GM18505 (cell line): ENCODE measurements at regions not wholly inside any gene's neighbourhood (a gene's known extent, or its start where the extent isn't known, plus 50 kb on each side); places are given as distances from the start of the nearest gene placed in this dataset.
"Not testable (repeated sequence)": the region's sequence is repeated elsewhere in the genome, so short reads cannot be mapped to it uniquely, and the experiment has no call there.

Experiments used
- ATAC-seq: cut with Tn5 transposase; IDR thresholded peaks from one replicate; pipeline ENCODE4 v1.9.1; 2021; ENCODE audit not compliant: unreplicated experiment
- POLR2A ChIP-seq: IDR thresholded peaks from 4 replicates; pipeline ENCODE4 v1.6.1; 2011; ENCODE audit warnings: borderline replicate concordance; ENCODE audit not compliant: insufficient read depth, insufficient read length; ENCODE audit errors: extremely low read depth

DNA sequence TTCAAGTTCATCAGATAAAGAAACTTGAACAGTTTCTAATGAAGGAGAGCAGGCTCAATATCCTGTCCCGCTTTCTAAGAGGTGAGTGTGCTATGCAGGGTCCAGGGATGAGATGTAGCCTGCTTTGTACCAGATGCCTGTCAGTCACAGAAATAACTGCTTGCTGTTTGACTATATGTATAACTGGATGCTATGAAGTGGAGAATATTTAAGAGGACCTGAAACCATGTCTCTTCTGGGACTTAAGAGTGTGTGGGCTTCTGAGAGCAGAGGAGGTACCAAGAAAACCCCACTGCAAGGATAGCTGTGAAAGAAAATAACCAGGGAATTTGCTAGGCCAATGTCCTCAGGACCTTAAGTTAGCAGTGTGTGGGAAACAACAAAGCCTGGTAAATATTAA lies 246.3 kb upstream of the RFC3 start:
- peak; percentile 95 for ATAC-seq
- no peak for TF ChIP-seq POLR2A

DNA sequence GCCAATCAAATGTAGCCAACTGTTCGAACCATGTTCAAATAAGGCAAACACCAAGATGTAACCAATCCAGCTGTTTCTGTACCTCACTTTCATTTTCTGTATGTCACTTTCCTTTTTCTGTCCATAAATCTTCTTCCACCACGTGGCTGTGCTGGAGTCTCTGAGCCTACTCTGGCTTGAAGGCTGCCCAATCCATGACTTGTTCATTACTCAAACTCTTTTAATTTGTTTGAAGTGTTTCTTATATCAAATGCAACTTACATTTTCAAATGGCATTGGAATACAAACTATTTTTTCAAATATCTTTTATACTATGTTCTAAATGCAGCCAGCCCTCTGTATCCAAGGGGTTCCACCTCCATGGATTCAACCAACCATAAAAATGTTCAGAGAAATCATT lies 245.6 kb upstream of the RFC3 start:
- not testable (repeated sequence) for ATAC-seq

DNA sequence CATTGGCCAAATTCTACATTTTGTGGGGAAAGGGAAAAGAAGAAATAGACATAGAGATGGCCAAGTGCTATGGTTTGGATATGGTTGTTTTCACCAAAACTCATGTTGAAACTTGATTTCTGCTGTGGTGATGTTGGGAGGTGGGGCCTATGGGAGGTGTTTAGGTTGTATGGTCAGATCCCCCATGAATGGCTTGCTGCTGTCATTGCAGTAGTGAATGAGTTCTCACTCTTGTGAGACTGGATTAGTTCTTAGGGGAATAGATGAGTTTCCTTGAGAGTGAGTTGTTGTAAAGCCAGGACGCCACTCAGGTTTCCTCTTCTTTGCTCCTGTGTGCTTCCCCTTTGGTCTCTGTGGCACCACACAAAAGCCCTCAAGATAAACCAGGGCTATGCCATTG lies 242.6 kb upstream of the RFC3 start:
- TF ChIP-seq POLR2A = no peak
- ATAC-seq = no peak

DNA sequence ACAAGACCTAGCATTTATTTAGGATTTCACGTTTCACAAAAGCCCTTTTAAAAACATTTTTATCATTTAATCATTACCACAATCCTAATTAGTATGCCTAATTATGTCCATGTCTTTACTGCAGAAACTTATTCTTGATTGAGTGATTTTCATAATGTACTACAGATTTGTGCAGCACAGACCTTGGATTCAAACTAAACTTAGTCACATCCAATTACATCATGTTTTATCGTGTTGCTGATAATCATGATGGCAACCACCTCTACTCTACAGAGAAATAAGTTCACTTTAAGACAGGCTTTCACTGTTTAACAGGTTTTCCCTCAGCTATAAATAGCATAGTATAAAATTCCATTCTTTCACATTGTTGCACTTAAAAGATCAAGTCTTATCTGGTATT lies 240.9 kb upstream of the RFC3 start:
- no peak for ATAC-seq
- no peak for TF ChIP-seq POLR2A

DNA sequence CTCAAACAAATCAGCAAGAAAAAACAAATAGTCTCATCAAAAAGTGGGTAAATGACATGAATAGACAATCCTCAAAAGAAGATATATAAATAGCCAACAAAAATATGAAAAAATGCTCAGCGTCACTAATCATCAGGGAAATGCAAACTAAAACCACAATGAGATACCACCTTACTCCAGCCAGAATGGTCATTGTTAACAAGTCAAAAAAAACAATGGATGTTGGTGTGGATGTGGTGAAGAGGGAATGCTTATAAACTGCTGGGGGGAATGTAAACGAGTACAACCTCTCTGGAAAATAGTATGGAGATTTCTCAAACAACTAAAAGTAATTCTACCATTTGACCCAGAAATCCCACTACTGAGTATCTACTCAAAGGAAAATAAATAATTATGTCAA lies 239.2 kb upstream of the RFC3 start:
- TF ChIP-seq POLR2A = no peak
- no peak for ATAC-seq

DNA sequence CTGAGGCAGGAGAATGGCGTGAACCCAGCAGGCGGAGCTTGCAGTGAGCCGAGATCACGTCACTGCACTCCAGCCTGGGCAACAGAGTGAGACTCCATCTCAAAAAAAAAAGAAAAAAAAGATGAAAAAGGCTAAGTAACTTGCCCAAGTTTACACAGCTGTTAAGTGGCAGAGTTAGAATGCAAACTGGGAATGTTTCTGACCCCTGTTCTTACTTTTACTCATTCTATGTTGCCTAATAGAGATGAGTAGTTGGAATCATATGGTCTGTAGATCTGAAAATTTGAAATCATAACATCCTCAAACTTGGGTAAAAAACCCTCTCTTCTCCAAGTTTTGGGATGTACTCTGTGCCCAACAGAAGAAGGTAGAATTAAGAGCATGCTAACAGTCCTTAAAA lies 235.8 kb upstream of the RFC3 start:
- ATAC-seq = no peak
- TF ChIP-seq POLR2A = no peak

DNA sequence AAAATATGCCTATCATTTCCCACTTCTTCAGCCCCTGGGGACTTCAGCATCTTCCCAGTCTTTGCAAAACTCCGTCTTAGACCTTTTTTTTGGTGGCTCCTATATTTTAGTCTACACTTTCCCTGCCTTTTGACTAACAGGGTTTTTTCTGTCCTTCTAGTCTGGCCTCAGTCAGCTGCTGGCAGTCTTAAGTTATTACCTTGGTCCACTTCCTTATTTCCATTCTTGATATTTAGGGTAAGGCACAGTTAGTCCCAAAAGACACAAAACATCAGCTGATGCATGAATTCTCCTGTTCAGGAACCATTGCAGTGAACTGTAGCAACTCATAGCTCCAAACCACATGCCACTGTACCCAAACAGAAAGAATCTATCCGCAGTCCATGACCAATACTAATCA lies 234.6 kb upstream of the RFC3 start:
- TF ChIP-seq POLR2A = no peak
- no peak for ATAC-seq

DNA sequence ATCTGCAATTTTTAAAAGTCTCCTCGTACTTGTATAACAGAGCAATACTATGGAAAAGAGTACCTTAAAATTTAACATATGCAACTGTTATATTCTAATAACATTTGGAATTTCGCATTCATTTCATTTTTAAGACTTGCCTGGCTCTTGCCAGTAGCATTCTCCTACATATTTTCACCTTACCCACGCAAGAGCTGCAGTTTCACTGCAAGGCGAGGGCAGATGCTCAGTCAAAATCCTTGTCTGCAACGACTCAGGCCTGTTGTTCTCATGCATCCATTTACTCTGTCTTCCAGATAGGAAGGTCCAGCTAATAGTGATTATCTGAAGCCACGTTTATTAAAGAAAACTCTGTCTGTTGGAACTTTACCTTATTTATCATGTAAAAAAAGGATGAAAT lies 227.0 kb upstream of the RFC3 start:
- no peak for TF ChIP-seq POLR2A
- ATAC-seq = no peak

DNA sequence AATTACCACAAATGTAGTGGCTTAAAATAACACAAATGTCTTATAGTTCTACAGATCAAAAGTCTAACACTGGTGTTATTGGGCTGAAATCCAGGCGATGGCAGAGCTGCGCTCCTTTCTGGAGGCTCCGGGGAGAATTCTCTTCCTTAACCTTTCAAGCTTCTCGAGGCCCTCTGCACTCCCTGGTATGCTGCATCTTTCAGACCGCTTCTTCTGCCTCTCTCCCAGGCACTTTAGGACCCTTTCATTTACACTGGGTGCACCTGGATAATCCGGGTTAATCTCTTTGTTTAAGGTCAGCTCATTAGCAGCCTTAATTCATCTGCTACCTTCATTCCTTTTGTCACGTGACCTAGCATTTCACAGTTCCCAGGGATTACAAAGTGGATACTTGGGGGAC lies 211.3 kb upstream of the RFC3 start:
- TF ChIP-seq POLR2A = no peak
- no peak for ATAC-seq

DNA sequence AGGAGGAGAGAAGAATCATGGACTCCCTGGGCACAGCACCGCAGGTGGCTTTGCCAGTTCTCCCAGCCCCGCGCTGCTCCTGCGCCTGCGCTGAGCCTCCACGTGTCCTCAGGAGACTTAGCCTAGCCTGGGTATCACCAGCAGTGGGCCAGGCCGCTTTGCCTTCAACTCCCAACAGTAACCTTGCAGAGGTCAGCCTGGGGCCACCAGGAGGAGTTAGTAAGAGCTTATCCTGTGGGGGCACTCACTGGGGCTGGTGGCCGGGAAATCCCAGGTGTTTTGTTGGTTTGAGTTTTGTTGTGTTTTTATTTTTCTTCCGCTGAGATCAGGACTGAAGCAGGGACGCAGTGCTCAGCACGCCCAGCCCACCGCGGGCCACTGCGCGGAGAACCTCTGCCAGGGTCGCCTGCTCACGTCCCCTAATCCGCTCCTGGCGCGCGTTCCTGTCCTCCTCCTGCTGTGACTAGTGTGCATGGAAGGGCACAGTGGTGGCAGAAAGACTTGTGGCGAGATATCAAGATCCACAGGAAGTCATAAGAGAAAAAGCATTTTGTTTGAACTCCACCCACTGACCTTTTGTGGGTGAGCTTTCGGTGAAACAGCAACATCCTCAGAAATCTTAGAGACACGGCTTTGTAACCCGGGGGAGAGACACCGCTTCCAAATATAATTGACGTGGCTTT lies 207.4 kb upstream of the RFC3 start:
- no peak for ATAC-seq
- TF ChIP-seq POLR2A = no peak

DNA sequence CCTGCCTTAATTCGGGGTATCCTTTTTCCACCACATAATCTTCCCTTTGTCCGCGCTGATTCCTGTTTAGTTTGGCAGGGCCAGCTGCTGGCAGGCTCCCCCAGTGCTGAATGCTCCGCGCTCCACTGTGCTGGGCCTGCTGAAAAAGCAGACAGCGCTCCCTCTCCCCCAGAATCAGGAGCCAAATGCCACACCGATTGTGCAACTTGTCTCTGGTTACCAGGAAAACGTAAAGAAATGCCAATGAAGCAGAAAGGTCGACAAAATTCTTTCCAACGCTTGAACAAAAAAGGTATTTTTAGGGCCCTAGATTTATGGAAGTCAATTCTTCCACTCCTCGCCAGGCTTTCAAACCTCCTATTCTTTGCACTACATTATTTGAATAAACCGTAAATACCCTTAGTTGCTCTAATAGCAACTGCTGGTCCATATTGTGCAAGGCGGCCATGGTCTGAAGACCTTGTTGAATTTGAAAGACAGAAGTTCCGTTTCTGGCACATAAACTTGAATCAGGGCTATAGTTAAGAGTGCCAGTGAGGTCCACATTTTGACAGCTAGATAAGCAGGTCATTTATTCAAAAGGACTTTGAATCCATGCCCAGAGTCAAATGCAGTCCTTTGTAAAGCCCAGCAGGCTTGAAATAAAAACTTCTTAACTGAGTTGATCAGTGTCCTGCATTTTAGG lies 206.7 kb upstream of the RFC3 start:
- ATAC-seq = no peak
- TF ChIP-seq POLR2A = no peak

DNA sequence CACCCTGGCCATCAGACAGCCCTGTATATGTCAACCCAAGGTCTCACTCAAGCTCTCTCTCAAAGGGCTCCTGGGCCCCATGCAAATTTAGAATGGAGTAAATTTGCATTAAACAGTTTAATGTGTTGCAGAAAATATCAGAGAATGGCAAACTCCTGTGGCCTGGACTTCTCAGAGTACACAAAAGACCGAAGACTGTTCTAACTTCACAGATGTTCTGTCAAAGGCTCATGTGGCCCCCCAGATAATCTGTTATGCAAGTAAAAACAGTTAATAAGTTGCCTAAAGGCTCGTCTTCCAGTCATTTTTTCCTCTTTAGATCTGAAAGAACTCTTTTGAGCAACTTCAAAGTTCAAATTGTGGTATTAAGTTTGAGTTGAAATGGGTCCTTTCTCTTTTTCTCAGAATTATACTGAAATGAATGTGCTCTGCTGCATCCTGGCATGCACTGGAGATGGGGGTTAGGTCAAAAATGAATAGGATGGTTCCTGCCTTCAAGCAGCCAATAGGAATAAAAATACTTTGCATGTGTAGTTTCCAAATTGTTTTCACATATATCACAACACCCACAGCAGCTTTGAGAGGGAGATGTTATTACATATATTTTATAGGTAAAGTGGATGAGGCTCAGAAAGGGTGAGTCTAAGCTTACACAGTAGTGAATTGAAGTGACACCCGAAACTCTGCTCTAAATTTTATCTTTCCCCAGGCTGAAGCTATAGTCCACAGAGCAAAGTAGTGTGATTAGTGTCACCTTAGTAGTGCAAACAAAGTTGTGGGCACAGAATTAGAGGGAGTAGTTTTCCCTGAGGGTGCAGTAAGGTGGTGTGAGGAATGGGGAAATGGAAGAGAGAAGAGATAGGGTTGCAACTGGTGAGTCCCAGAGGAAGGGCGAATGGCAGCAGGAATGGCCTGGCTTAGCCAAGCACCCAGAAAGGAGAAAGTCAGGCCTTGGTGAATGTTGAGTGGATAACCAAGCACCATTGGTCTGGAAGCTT lies 205.0 kb upstream of the RFC3 start:
- TF ChIP-seq POLR2A = no peak
- ATAC-seq = peak; percentile 58

DNA sequence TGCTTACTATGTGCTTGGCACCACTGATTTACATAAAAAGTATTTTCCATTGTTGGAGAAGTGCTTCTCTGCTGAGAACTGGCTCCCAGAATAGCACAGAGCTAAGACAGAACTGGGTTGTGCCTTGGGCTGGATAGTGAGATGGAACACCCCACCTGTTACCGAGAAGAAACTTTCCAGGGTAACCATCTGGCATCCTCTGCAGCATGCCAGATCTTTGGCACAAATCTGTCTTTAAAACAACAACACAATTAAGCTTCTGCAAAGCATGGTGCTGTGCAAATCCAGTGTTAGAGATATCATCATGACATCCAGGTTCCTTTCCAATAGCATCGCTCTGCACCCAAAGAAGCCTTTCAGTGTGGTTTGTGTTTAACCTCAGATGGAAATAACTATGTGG lies 202.5 kb upstream of the RFC3 start:
- no peak for TF ChIP-seq POLR2A
- ATAC-seq = no peak

DNA sequence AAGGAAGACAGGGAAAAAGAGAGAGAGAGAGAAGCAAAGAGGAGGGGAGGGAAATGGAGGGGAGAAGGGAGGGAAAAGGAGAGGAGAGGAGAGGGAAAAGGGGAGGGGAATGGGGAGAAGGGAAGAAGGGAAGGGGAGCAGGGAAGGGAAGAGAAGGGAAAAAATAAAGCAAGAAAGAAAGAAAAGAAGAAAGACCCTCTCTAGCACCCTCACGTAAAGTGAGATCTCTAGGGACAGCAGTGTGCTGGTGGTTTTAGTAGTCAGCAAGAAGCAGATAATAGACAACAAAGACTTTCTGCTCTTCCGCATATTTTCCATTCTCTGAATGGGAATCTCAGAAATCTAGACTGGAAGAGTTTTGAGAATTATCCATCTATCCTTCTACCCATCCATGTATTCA lies 201.8 kb upstream of the RFC3 start:
- TF ChIP-seq POLR2A = no peak
- ATAC-seq = no peak

DNA sequence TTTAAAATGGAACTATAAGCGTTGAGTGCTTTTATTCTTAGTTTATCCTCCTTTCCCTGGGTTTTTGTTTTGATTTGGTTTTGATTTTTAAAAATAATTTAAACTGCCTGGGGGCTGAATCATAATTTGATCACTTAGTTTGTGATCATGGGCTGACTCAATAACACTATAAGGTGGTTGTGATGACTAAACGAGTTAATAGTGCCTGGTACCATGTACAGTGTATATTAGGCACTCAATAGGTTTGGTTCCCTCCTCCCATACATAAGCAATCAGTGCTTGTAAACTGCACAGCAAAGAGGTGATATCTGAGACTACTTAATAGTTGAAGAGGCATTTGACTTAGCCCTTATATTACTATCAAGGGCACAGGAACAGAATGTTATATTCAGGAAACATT lies 200.9 kb upstream of the RFC3 start:
- ATAC-seq = no peak
- no peak for TF ChIP-seq POLR2A

DNA sequence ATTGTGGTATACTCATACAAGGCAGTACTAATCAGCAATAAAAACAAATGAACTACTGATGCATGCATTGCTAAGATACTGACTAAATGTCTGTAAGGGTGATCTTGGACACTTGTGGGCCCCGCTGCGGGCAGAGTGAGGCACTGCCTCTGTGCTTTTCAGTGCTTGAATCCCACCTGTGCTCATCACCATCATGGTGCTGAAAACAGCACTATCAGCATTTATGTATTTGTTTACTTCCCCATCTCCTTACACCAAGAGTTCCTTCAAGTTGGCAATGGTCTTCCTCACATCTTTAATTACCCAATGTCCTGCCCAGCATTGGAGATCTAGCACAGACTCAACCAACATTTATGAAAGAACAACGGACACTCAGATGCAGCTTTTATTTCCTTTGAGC lies 193.7 kb upstream of the RFC3 start:
- ATAC-seq = no peak
- TF ChIP-seq POLR2A = no peak
